Glutamatergic neuron (in vitro differentiated cells): ENCODE measurements at regions not wholly inside any gene's neighbourhood (a gene's known extent, or its start where the extent isn't known, plus 50 kb on each side); places are given as distances from the start of the nearest gene placed in this dataset.

Experiments
- DNase-seq: peaks from one replicate; pipeline ENCODE4 v3.0.0; 2022
- H3K27ac Mint-ChIP-seq: one replicate; pipeline ENCODE4 v1.8.0; 2020; ENCODE audit warnings: mild to moderate bottlenecking, mixed read lengths, inconsistent platforms; ENCODE audit not compliant: unreplicated experiment
- H3K27me3 Mint-ChIP-seq: one replicate; pipeline ENCODE4 v1.8.0; 2020; ENCODE audit warnings: mild to moderate bottlenecking, moderate library complexity, mixed read lengths, inconsistent platforms; ENCODE audit not compliant: unreplicated experiment
- H3K36me3 Mint-ChIP-seq: one replicate; pipeline ENCODE4 v1.8.0; 2020; ENCODE audit warnings: mild to moderate bottlenecking, mixed read lengths, inconsistent platforms; ENCODE audit not compliant: unreplicated experiment
- H3K4me1 Mint-ChIP-seq: one replicate; pipeline ENCODE4 v1.8.0; 2020; ENCODE audit warnings: mild to moderate bottlenecking, low read depth, mixed read lengths, inconsistent platforms; ENCODE audit not compliant: unreplicated experiment
- H3K4me3 Mint-ChIP-seq: one replicate; pipeline ENCODE4 v1.8.0; 2020; ENCODE audit warnings: mild to moderate bottlenecking, mixed read lengths, inconsistent platforms; ENCODE audit not compliant: unreplicated experiment
- H3K9me3 Mint-ChIP-seq: one replicate; pipeline ENCODE4 v1.8.0; 2020; ENCODE audit warnings: mild to moderate bottlenecking, moderate library complexity, mixed read lengths, inconsistent platforms; ENCODE audit not compliant: unreplicated experiment
- CTCF ChIP-seq: fragments of 200-600 bp; sonication (generic); IDR thresholded peaks from one replicate; pipeline ENCODE4 v1.5.0; 2021; ENCODE audit not compliant: partially characterized antibody, unreplicated experiment

- no peak for DNase-seq
- no peaks in the 10 kb centered on the region for H3K9me3 Mint-ChIP-seq
- no peaks in the 10 kb centered on the region for H3K27me3 Mint-ChIP-seq
- H3K4me1 Mint-ChIP-seq: no peaks in the 10 kb centered on the region
- no peak overlapping the region for H3K4me3 Mint-ChIP-seq
- H3K36me3 Mint-ChIP-seq: no peaks in the 10 kb centered on the region
- TF ChIP-seq CTCF: no peak
- H3K27ac Mint-ChIP-seq: no peak overlapping the region
These were observed 841.5 kb upstream of the FANCL start for GRCh38 chr2:59082657-59083056.

GRCh38 chr2:59080451-59081181 is 839.5 kb upstream of the FANCL start:
- Mint-ChIP-seq H3K27ac (no peak overlapping the region), H3K9me3 (no peaks in the 10 kb centered on the region), H3K36me3 (no peaks in the 10 kb centered on the region), H3K4me3 (no peak overlapping the region), H3K4me1 (no peaks in the 10 kb centered on the region), H3K27me3 (no peaks in the 10 kb centered on the region)
- DNase-seq: no peak
- no peak for TF ChIP-seq CTCF

- DNase-seq: no peak
- Mint-ChIP-seq H3K4me3 (no peak overlapping the region), H3K27me3 (no peaks in the 10 kb centered on the region), H3K36me3 (no peaks in the 10 kb centered on the region), H3K9me3 (no peaks in the 10 kb centered on the region), H3K4me1 (no peaks in the 10 kb centered on the region), H3K27ac (no peak overlapping the region)
- TF ChIP-seq CTCF: no peak
These were observed 836.9 kb upstream of the FANCL start for GRCh38 chr2:59077981-59078531.

- H3K4me3 Mint-ChIP-seq: no peak overlapping the region
These were observed 836.1 kb upstream of the FANCL start for GRCh38 chr2:59077026-59077725.

More at GRCh38 chr2:59077026-59077725, 836.1 kb upstream of the FANCL start:
- Mint-ChIP-seq H3K4me1 (no peaks in the 10 kb centered on the region), H3K27ac (no peak overlapping the region), H3K36me3 (no peaks in the 10 kb centered on the region), H3K9me3 (no peaks in the 10 kb centered on the region), H3K27me3 (no peaks in the 10 kb centered on the region)
- no peak for TF ChIP-seq CTCF
- DNase-seq: no peak
